ENCODE measurements at regions not wholly inside any gene's neighbourhood (a gene's known extent, or its start where the extent isn't known, plus 50 kb on each side); places are given as distances from the start of the nearest gene placed in this dataset.

GRCh38 chr3:28039234-28039633 is 202.2 kb upstream of the CMC1 start:
- TF ChIP-seq POLR2A (IDR thresholded peaks at IDR 0.05) (no peak), EP300 (IDR thresholded peaks at IDR 0.05) (no peak), POLR2AphosphoS5 (IDR thresholded peaks at IDR 0.05) (no peak), CTCF (IDR thresholded peaks at IDR 0.05) (no peak)
- no peak for ATAC-seq
- H3K4me1 ChIP-seq: no peaks in the 10 kb centered on the region
- no peak overlapping the region for H3K4me3 ChIP-seq
- H3K27me3 ChIP-seq: no peaks in the 10 kb centered on the region
- no peak overlapping the region for H3K27ac ChIP-seq
- H3K36me3 ChIP-seq: no peaks in the 10 kb centered on the region
- H3K9me3 ChIP-seq: no peaks in the 10 kb centered on the region
- WGBS, 2 donors (ENCODE audit: low coverage in 1 of 2): 64 to 65% methylated on average over 3 of the region's 3 CpGs

- Histone ChIP-seq H3K36me3 (no peaks in the 10 kb centered on the region), H3K27me3 (no peaks in the 10 kb centered on the region), H3K27ac (no peak overlapping the region), H3K4me1 (no peaks in the 10 kb centered on the region), H3K9me3 (no peaks in the 10 kb centered on the region), H3K4me3 (no peak overlapping the region)
- TF ChIP-seq CTCF (IDR thresholded peaks at IDR 0.05): no peak
- TF ChIP-seq POLR2A (IDR thresholded peaks at IDR 0.05): no peak
- TF ChIP-seq EP300 (IDR thresholded peaks at IDR 0.05): no peak
- TF ChIP-seq POLR2AphosphoS5 (IDR thresholded peaks at IDR 0.05): no peak
- ATAC-seq: no peak
- 73 to 75% methylated on average over 1 of the region's 1 CpG for WGBS, 2 donors (ENCODE audit: low coverage in 1 of 2)
These were observed 201.6 kb upstream of the CMC1 start for GRCh38 chr3:28039829-28040228.

- Histone ChIP-seq H3K9me3 (no peaks in the 10 kb centered on the region), H3K36me3 (no peaks in the 10 kb centered on the region), H3K27me3 (no peaks in the 10 kb centered on the region), H3K4me3 (no peak overlapping the region), H3K27ac (no peak overlapping the region), H3K4me1 (no peaks in the 10 kb centered on the region)
- TF ChIP-seq POLR2A (IDR thresholded peaks at IDR 0.05) (no peak), POLR2AphosphoS5 (IDR thresholded peaks at IDR 0.05) (no peak), EP300 (IDR thresholded peaks at IDR 0.05) (no peak), CTCF (IDR thresholded peaks at IDR 0.05) (no peak)
- 61 to 73% methylated on average over 2 of the region's 2 CpGs for WGBS, 2 donors (ENCODE audit: low coverage in 1 of 2)
- ATAC-seq: no peak
These were observed 199.3 kb upstream of the CMC1 start for GRCh38 chr3:28042095-28042635.

- Histone ChIP-seq H3K4me3 (no peak overlapping the region), H3K4me1 (no peaks in the 10 kb centered on the region), H3K27me3 (no peaks in the 10 kb centered on the region), H3K9me3 (no peaks in the 10 kb centered on the region), H3K36me3 (no peaks in the 10 kb centered on the region), H3K27ac (no peak overlapping the region)
- TF ChIP-seq POLR2A (IDR thresholded peaks at IDR 0.05) (no peak), POLR2AphosphoS5 (IDR thresholded peaks at IDR 0.05) (no peak), EP300 (IDR thresholded peaks at IDR 0.05) (no peak), CTCF (IDR thresholded peaks at IDR 0.05) (no peak)
- ATAC-seq: no peak
- WGBS, 2 donors (ENCODE audit: low coverage in 1 of 2): 20% methylated on average over 1 of the region's 1 CpG; no CpG with 5 or more reads in 1 of the 2 donors
These were observed 198.7 kb upstream of the CMC1 start for GRCh38 chr3:28042707-28043106.

GRCh38 chr3:28050120-28050519 is 191.3 kb upstream of the CMC1 start:
- Histone ChIP-seq H3K9me3 (no peaks in the 10 kb centered on the region), H3K27me3 (no peaks in the 10 kb centered on the region), H3K4me1 (no peaks in the 10 kb centered on the region), H3K27ac (no peak overlapping the region), H3K36me3 (no peaks in the 10 kb centered on the region), H3K4me3 (no peak overlapping the region)
- no peak for ATAC-seq
- TF ChIP-seq EP300 (IDR thresholded peaks at IDR 0.05): no peak
- no peak for TF ChIP-seq POLR2A (IDR thresholded peaks at IDR 0.05)
- TF ChIP-seq CTCF (IDR thresholded peaks at IDR 0.05): no peak
- TF ChIP-seq POLR2AphosphoS5 (IDR thresholded peaks at IDR 0.05): no peak
- 55 to 59% methylated on average over 3 of the region's 3 CpGs for WGBS, 2 donors (ENCODE audit: low coverage in 1 of 2)
